ENCODE measurements at regions not wholly inside any gene's neighbourhood (a gene's known extent, or its start where the extent isn't known, plus 50 kb on each side); places are given as distances from the start of the nearest gene placed in this dataset.

DNA sequence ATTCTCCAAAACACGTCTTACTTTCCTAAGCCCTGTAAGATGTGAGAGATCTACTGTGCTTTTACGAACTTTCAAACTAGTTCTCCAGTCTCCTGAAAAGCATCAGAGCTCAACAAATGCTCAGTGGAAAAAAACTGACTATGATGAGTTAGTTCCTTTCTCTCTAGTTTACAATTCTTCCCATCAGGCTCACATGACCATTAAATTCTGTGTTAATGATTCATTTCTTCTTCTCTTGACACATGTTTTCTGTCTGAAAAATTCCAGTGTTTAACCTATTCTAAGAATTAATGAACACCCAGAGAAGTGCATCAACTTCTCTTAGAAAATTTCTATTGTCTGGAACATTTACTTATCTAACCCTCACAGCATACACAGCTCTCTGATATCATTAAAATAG, 844.3 kb downstream of the SI start:
- no peak for TF ChIP-seq EZH2 (IDR thresholded peaks at IDR 0.05; ENCODE audit: borderline replicate concordance, low read depth, low read length, poor library complexity, severe bottlenecking)
- TF ChIP-seq, protein P1, sequence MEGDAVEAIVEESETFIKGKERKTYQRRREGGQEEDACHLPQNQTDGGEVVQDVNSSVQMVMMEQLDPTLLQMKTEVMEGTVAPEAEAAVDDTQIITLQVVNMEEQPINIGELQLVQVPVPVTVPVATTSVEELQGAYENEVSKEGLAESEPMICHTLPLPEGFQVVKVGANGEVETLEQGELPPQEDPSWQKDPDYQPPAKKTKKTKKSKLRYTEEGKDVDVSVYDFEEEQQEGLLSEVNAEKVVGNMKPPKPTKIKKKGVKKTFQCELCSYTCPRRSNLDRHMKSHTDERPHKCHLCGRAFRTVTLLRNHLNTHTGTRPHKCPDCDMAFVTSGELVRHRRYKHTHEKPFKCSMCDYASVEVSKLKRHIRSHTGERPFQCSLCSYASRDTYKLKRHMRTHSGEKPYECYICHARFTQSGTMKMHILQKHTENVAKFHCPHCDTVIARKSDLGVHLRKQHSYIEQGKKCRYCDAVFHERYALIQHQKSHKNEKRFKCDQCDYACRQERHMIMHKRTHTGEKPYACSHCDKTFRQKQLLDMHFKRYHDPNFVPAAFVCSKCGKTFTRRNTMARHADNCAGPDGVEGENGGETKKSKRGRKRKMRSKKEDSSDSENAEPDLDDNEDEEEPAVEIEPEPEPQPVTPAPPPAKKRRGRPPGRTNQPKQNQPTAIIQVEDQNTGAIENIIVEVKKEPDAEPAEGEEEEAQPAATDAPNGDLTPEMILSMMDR (conservative IDR thresholded peaks at IDR 0.05; ENCODE audit: low read depth, low read length): no peak

Measured in A673 (cell line).